ENCODE measurements at regions not wholly inside any gene's neighbourhood (a gene's known extent, or its start where the extent isn't known, plus 50 kb on each side); places are given as distances from the start of the nearest gene placed in this dataset.
"Not testable (repeated sequence)": the region's sequence is repeated elsewhere in the genome, so short reads cannot be mapped to it uniquely, and the experiment has no call there.

DNA sequence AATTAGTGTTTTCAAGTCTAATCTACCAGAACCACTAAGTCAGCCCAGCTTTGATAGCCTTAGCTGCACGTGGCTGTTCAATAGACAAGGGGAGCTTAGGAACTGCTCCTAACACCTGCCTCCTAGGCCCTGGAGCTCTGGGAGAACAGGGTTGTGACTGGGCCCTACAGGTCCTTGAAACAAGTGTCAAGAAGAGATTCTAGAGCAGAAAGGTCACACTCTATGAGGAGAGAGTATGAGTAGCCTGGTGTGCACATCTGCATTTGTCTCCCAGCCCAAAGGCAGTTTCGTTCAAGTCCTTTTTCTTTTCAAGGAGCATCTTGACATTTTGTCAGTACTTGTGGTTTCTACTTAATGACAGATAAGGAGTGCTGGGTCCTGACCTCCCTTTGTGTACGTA is 206.1 kb downstream of the PRELID2 start:
- Mint-ChIP-seq H3K27ac (no peak overlapping the region), H3K36me3 (ENCODE audit: low read depth) (no peaks in the 10 kb centered on the region), H3K27me3 (no peaks in the 10 kb centered on the region), H3K4me3 (no peak overlapping the region), H3K9me3 (peaks cover 10% of the 10 kb centered on the region), H3K4me1 (no peaks in the 10 kb centered on the region)
- no peak for ATAC-seq (replicated peaks)

DNA sequence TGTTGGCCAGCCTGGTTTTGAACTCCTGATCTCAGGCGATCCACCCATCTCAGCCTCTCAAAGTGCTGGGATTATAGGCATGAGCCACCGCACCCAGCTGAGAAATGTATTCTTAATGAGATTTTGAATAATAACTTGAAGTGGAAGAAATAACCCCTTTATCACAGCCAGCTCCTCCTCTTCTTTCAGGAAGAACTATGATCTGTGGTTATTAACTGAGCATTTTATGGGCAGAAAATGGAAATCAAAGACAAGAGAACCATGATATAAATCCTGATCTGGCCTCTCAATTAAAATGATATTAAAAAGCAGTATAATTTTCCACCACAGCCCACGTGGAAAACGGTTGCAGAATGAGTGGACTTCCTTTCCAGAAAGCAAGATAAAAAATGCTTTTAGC is 206.6 kb downstream of the PRELID2 start:
- Mint-ChIP-seq H3K9me3 (peaks cover 13% of the 10 kb centered on the region), H3K27ac (no peak overlapping the region), H3K27me3 (no peaks in the 10 kb centered on the region), H3K4me1 (no peaks in the 10 kb centered on the region), H3K36me3 (ENCODE audit: low read depth) (no peaks in the 10 kb centered on the region), H3K4me3 (no peak overlapping the region)
- no peak for ATAC-seq (replicated peaks)

DNA sequence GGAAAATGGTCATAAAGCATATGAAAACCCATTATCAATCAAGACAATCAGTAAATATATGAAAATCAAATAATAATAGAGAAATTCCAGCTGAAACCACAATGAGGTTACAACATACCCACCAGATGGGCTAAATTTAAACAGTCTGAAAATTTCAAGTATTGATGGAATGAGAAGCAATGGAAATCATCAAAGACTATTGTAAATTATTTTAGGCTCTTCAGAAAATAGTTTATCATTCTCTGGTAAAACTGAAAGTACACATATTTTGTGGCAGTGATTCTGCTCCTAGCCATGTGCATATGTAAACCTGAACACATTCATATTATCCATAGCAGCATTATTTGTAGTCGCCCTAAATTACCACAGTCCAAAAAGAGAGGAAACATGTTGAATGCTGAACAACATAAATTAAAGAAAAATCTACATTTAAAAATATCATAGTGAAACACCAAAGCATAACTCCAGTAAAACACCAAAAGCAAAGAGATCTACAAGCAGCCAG is 215.3 kb downstream of the PRELID2 start:
- Mint-ChIP-seq H3K27ac (no peak overlapping the region), H3K36me3 (ENCODE audit: low read depth) (no peaks in the 10 kb centered on the region), H3K27me3 (no peaks in the 10 kb centered on the region), H3K4me1 (no peaks in the 10 kb centered on the region), H3K9me3 (peaks cover 4% of the 10 kb centered on the region), H3K4me3 (no peak overlapping the region)
- ATAC-seq (replicated peaks), result no peak

DNA sequence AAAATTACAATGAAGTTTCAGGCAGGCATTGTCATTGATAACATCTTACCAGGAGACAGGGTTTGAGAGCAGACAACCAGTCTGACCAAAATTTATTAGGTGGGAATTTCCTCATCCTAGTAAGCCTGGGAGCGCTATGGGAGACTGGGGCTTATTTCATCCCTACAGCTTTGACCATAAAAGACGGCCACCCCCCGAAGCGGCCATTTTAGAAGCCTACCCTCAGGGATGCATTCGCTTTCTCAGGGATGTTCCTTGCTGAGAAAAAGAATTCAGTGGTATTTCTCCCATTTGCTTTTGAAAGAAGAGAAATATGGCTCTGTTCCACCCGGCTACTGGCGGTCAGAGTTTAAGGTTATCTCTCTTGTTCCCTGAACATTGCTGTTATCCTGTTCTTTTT is 218.4 kb downstream of the PRELID2 start:
- not testable (repeated sequence) for H3K9me3 Mint-ChIP-seq; H3K4me1 Mint-ChIP-seq; H3K27me3 Mint-ChIP-seq; ATAC-seq (replicated peaks); H3K27ac Mint-ChIP-seq; H3K4me3 Mint-ChIP-seq; H3K36me3 Mint-ChIP-seq (ENCODE audit: low read depth)

DNA sequence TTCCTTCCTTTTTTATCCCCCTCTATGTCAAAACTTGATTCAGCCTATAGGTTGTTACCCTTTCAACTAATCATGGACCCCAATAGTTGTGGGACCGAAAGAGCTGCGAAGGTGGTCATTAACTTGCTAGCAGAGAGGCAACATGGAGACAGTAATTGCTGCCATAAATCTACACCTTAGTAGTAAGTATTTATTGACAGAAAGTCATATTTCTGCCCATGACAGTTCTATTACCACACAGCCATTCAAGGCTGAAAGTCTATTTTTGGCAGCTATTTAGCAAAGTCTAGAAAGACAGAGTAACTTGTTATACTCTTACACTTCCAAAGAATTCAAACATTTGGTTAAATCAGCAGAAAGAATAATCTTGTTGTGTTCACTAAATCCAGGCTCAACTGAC is 236.2 kb downstream of the PRELID2 start:
- ATAC-seq (replicated peaks), result no peak
- Mint-ChIP-seq H3K27me3 (no peaks in the 10 kb centered on the region), H3K4me1 (no peaks in the 10 kb centered on the region), H3K27ac (no peak overlapping the region), H3K4me3 (no peak overlapping the region), H3K9me3 (peaks cover 19% of the 10 kb centered on the region), H3K36me3 (ENCODE audit: low read depth) (no peaks in the 10 kb centered on the region)

DNA sequence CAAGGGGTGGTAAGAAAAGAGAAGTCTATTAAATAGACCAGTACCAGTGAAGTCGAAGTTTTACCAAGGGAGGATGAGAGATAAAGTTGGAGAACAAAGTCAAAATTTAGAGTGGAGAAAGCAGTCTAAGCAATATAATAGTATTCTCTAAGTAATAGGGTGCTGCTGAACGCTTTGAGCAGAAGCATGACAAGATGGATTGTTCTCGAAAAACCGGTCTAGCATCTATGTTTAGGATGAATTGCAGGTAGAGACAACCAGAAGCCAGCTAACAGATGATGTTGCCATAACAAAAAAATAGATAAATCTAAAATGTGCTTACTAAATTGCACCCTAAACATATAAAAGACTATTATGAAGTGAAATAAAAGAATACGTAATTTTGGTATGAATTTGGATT is 237.0 kb downstream of the PRELID2 start:
- no peaks in the 10 kb centered on the region for H3K36me3 Mint-ChIP-seq (ENCODE audit: low read depth)
- H3K27me3 Mint-ChIP-seq, result no peaks in the 10 kb centered on the region
- H3K27ac Mint-ChIP-seq, result no peak overlapping the region
- no peak overlapping the region for H3K4me3 Mint-ChIP-seq
- H3K9me3 Mint-ChIP-seq, result peaks cover 15% of the 10 kb centered on the region
- no peaks in the 10 kb centered on the region for H3K4me1 Mint-ChIP-seq
- ATAC-seq (replicated peaks), result no peak

DNA sequence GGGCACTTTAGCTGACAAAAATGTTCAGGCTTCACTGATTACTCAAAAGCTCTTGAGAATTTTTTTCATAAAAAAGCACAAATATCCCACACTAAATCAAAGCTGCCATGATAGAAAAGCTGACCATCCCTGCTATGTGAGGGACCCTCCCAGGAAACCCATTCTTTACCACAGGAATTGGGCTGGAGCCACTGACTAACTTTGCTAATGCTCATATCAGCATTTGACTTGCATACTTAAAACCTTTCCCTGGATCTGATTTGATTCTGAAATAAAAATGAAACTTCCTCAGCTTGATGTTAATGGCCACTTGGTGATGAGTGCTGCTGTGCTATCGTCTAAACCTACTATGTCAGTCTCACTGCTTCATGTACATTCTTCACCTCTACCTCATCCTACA is 243.6 kb downstream of the PRELID2 start:
- H3K27ac Mint-ChIP-seq, result no peak overlapping the region
- ATAC-seq (replicated peaks), result no peak
- H3K36me3 Mint-ChIP-seq (ENCODE audit: low read depth), result no peaks in the 10 kb centered on the region
- H3K9me3 Mint-ChIP-seq, result no peaks in the 10 kb centered on the region
- no peaks in the 10 kb centered on the region for H3K27me3 Mint-ChIP-seq
- peaks cover 4% of the 10 kb centered on the region for H3K4me1 Mint-ChIP-seq
- H3K4me3 Mint-ChIP-seq, result no peak overlapping the region

DNA sequence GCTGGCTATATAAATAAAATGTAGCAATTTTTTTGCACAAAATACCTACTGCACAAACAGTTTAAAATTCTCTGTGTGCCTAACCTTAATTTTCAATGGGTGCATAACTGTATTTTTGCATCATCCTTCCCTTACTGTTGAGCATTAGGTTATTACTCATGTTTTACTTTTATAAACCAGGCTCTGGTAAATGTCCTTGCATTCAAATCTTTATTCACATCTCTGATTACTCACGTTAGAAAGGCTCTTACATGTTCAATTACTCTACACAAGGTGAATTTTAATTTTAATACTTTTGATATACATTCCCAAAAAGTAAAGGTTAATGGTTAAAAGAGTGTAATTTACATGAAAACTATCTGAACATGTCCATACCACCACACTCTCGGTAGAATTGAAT is 246.1 kb downstream of the PRELID2 start:
- no peak overlapping the region for H3K27ac Mint-ChIP-seq
- no peak for ATAC-seq (replicated peaks)
- H3K4me3 Mint-ChIP-seq, result no peak overlapping the region
- H3K36me3 Mint-ChIP-seq (ENCODE audit: low read depth), result no peaks in the 10 kb centered on the region
- H3K27me3 Mint-ChIP-seq, result no peaks in the 10 kb centered on the region
- H3K9me3 Mint-ChIP-seq, result peaks cover 6% of the 10 kb centered on the region
- H3K4me1 Mint-ChIP-seq, result peaks cover 4% of the 10 kb centered on the region

DNA sequence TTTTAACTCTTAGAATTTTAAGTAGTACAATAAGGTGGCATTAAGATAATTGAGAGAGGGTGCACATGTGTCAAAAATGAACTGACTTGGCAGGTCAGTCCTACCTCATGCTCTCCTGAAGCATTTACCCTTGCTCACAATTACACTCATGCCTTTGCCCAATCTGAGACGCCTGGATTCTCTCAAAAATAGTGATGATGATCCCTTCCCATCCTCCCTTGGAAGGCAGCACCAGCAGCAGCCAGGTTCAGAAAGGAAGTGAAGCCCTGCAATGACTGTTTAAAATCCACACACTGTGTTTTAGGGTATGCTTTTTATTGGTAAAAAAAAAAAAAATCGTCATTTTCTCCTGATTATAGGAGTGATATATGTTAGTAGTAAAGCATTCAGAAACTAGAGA is 246.6 kb downstream of the PRELID2 start:
- H3K9me3 Mint-ChIP-seq, result peaks cover 7% of the 10 kb centered on the region
- no peaks in the 10 kb centered on the region for H3K27me3 Mint-ChIP-seq
- H3K36me3 Mint-ChIP-seq (ENCODE audit: low read depth), result no peaks in the 10 kb centered on the region
- peaks cover 4% of the 10 kb centered on the region for H3K4me1 Mint-ChIP-seq
- no peak overlapping the region for H3K4me3 Mint-ChIP-seq
- peak overlapping the region; percentile 67 for H3K27ac Mint-ChIP-seq
- no peak for ATAC-seq (replicated peaks)

DNA sequence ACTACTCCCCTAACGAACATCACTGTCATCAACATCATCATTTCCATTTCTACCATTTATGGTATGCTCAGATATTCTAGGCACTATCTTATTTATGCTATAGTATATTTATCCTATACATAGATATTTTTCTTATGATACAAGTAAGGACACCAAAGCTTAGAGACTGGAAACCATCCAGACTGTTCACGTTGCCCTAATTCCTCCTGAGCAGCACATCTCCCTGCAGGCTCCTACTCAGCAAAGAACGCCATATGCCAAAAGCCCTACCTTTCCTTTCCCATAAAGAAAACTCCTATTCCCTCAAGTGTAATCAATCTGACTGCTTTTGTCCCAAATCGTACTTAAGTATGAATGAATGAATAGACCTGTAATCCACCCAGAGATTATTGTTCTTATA is 247.0 kb downstream of the PRELID2 start:
- no peak for ATAC-seq (replicated peaks)
- peaks cover 7% of the 10 kb centered on the region for H3K9me3 Mint-ChIP-seq
- H3K36me3 Mint-ChIP-seq (ENCODE audit: low read depth), result no peaks in the 10 kb centered on the region
- H3K27ac Mint-ChIP-seq, result peak overlapping the region; percentile 67
- no peaks in the 10 kb centered on the region for H3K27me3 Mint-ChIP-seq
- H3K4me3 Mint-ChIP-seq, result no peak overlapping the region
- H3K4me1 Mint-ChIP-seq, result peaks cover 4% of the 10 kb centered on the region

DNA sequence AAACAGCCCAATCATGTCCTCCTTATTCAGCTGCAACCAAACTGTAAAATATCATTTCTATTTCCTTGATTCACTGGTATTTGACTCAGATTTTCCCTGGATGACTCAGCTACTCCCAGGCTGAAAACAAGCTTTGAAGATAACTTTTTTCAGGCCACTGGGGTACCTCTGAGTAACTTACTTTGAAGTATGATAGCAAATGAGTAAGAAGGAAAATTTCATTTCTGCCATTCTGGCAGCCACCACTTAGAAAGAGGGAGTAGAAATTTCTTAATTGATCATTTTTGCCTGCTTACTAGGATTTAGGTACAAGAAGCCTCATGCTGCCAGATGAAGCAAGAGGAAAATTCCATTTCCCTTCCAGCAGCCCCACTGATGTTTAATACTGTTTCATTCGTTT is 247.4 kb downstream of the PRELID2 start:
- H3K4me1 Mint-ChIP-seq, result peaks cover 4% of the 10 kb centered on the region
- no peak overlapping the region for H3K27ac Mint-ChIP-seq
- no peaks in the 10 kb centered on the region for H3K27me3 Mint-ChIP-seq
- peaks cover 7% of the 10 kb centered on the region for H3K9me3 Mint-ChIP-seq
- no peak overlapping the region for H3K4me3 Mint-ChIP-seq
- ATAC-seq (replicated peaks), result peak; percentile 81
- H3K36me3 Mint-ChIP-seq (ENCODE audit: low read depth), result no peaks in the 10 kb centered on the region

DNA sequence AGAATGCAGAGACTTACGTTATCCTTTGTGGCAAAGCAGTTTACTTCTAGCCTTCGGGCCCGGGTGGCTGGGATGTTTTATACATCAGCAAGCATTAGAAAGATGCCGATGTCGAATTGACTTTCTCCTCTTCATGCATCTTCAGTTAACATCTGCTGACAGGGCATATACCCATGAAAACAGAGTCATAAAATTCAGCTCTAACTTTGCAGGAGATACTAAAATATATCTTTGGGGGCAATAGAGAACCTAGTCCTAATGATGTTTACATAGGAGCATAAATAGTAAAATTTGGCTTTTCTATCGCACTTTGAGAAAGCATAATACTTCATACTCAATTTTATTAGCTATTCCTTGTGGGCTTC is 247.9 kb downstream of the PRELID2 start:
- H3K36me3 Mint-ChIP-seq (ENCODE audit: low read depth), result no peaks in the 10 kb centered on the region
- no peak overlapping the region for H3K4me3 Mint-ChIP-seq
- H3K27ac Mint-ChIP-seq, result no peak overlapping the region
- peaks cover 7% of the 10 kb centered on the region for H3K9me3 Mint-ChIP-seq
- H3K4me1 Mint-ChIP-seq, result peaks cover 4% of the 10 kb centered on the region
- ATAC-seq (replicated peaks), result no peak
- H3K27me3 Mint-ChIP-seq, result no peaks in the 10 kb centered on the region

DNA sequence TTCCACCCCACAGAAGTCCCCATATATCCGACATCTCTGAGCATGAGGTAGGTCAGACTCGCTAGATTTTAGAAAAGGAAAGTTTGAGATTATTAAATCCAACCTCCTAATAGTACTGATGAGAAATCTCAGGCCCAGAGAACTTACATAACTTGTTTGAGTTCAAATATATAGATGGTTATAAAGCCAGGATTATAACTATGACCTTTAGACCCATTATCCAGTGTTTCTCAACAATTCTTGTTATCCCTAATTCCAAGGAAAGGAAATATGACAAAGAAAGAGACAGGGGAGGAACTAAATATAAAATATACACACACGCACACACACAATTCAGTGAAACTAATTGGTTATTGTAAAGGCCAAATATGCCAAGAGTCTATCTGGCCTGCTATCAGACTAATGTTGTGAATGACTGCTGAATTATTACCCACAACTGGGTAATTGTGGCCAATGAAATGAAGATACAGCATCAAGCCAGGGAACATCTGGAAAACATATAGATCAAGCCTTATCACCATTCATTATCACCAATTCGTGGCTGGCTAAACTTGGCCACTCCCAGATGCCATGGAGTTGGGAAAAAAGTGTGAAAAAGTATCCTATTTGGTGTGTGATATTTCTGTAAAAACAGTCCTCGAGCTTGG is 248.4 kb downstream of the PRELID2 start:
- H3K4me3 Mint-ChIP-seq, result no peak overlapping the region
- H3K36me3 Mint-ChIP-seq (ENCODE audit: low read depth), result no peaks in the 10 kb centered on the region
- H3K9me3 Mint-ChIP-seq, result peaks cover 7% of the 10 kb centered on the region
- H3K27me3 Mint-ChIP-seq, result no peaks in the 10 kb centered on the region
- ATAC-seq (replicated peaks), result no peak
- peaks cover 4% of the 10 kb centered on the region for H3K4me1 Mint-ChIP-seq
- H3K27ac Mint-ChIP-seq, result peak overlapping the region; percentile 9

DNA sequence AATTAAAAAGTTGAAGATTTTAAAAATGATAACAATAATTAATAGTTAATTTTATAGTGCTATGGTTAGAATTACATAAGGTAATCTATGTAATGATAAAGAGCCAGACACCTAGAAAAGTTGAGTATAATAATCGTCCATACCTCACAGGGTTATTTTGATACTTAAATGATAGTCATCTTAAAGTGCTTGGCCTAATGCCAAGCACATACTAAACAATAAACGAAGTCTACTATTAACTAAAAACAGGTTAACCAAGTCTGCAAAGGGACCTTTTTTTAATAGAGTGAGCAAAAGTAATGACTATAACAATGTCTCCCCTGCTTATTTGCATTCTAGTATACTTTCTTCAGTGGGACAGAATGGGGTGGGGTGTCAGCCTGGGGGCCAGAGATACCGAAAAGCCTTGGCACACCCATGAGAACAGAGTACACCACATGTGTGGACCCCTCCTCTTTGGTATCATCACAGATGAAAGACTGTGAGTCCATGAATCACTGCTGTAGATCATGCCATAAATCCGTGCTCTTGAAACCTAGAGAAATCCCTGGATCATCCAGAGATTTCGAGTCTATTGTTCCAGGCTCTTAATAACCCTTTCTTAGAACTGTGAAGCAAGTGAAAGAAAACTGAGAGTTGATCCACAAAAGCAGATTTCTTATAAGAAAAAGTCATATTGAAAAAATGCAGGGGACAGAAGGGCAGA is 249.5 kb downstream of the PRELID2 start:
- peaks cover 7% of the 10 kb centered on the region for H3K9me3 Mint-ChIP-seq
- no peak overlapping the region for H3K27ac Mint-ChIP-seq
- no peaks in the 10 kb centered on the region for H3K27me3 Mint-ChIP-seq
- no peaks in the 10 kb centered on the region for H3K36me3 Mint-ChIP-seq (ENCODE audit: low read depth)
- ATAC-seq (replicated peaks), result no peak
- peaks cover 4% of the 10 kb centered on the region for H3K4me1 Mint-ChIP-seq
- no peak overlapping the region for H3K4me3 Mint-ChIP-seq

DNA sequence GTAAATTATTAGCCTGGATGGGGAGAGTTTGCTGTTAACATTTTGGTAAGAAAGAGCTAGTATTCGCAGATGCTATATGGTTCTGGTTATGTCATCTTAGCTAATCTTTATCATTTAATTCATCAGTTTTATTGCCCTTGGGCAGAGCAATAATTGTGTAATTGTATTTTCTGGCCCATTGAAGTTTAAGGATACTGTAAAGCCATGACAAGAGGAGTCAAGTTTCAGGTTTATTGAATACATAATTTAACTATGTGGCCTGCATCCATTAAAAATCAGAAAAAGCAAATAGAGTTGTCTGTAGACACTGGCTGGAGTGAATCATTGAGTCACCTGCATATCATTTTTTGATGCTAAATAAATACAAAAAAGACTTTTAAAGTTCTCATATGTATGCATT is 255.8 kb downstream of the PRELID2 start:
- no peak for ATAC-seq (replicated peaks)
- Mint-ChIP-seq H3K4me1 (no peaks in the 10 kb centered on the region), H3K36me3 (ENCODE audit: low read depth) (no peaks in the 10 kb centered on the region), H3K27ac (no peak overlapping the region), H3K4me3 (no peak overlapping the region), H3K27me3 (no peaks in the 10 kb centered on the region), H3K9me3 (peaks cover 9% of the 10 kb centered on the region)

Measured in activated T-helper 17 cell treated with anti-CD3 and anti-CD28 coated beads, Interleukin-2, amount 50 U/mL, for 72 hours (primary cell).